Endothelial cell of umbilical vein (primary cell): ENCODE measurements at regions not wholly inside any gene's neighbourhood (a gene's known extent, or its start where the extent isn't known, plus 50 kb on each side); places are given as distances from the start of the nearest gene placed in this dataset.

Source experiments
- BruUV-seq: library from RNA; stranded (reverse); fragments of 400-500 nt; replicated peaks from 2 replicates; lab custom pipeline; 2021; lab: Mats Ljungman, UMichigan
- CTCF ChIA-PET: fragments of 300-600, 350-600 bp; sonication (Branson Sonifier 250); formaldehyde crosslinking; loops from one replicate; lab custom pipeline; 2021; ENCODE audit warnings: antibody characterized with exemption, inconsistent platforms; lab: Charles Lee
- POLR2A ChIA-PET: fragments of 300-600, 350-600 bp; sonication (Branson Sonifier 250); formaldehyde crosslinking; loops from one replicate; lab custom pipeline; 2021; ENCODE audit warnings: antibody characterized with exemption, inconsistent platforms; lab: Charles Lee
- DNase-seq: peaks from one replicate; pipeline ENCODE4 v3.0.0-alpha.2; 2011; ENCODE audit warnings: low read depth, low spot score
- FAIRE-seq: peaks from 2 replicates; lab custom pipeline; 2011; peaks lifted over from hg19 to GRCh38; lab: Jason Lieb, UNC
- H2AFZ ChIP-seq: 2 replicates; pipeline ENCODE4 v1.6.0; 2012; ENCODE audit warnings: low read depth, low read length, control low read depth, inconsistent platforms
- H3K27ac ChIP-seq: 2 replicates; pipeline ENCODE4 v1.5.1; 2011; ENCODE audit warnings: low read depth, mild to moderate bottlenecking, control low read depth, low read length, moderate library complexity; ENCODE audit not compliant: insufficient read depth
- H3K27me3 ChIP-seq, 2 experiments: 2 replicates each; pipeline versions ENCODE4 v1.6.0 to v1.6.1; 2011; ENCODE audit warnings: low read length in 2 of 2, mixed read lengths in 1 of 2; ENCODE audit not compliant: control insufficient read depth in 2 of 2, insufficient read depth in 2 of 2
- H3K36me3 ChIP-seq, 2 experiments: 2 replicates in 1 of 2; 3 replicates in 1 of 2; pipeline ENCODE4 v1.5.1; 2011; ENCODE audit warnings: low read length in 2 of 2, mild to moderate bottlenecking in 1 of 2, moderate library complexity in 1 of 2; ENCODE audit not compliant: control insufficient read depth in 2 of 2, insufficient read depth in 2 of 2; ENCODE audit errors: extremely low read depth in 1 of 2
- H3K4me1 ChIP-seq: 3 replicates; pipeline ENCODE4 v1.5.1; 2011; ENCODE audit warnings: mild to moderate bottlenecking, low read length; ENCODE audit not compliant: control insufficient read depth, insufficient read depth; ENCODE audit errors: extremely low read depth
- H3K4me2 ChIP-seq: 2 replicates; pipeline ENCODE4 v1.6.1; 2011; ENCODE audit warnings: low read length, control low read depth, mixed read lengths; ENCODE audit not compliant: insufficient read depth
- H3K4me3 ChIP-seq, 3 experiments: fragments of 200-600 bp in 1 of 3; sonication (generic), shearing (Covaris generic) in 1 of 3; replicated peaks in 1 of 3; 2 replicates each; pipeline ENCODE4 v1.5.1; 2011 to 2016; ENCODE audit warnings: control low read depth in 3 of 3, low read length in 3 of 3, mild to moderate bottlenecking in 2 of 3, inconsistent platforms in 1 of 3, low read depth in 1 of 3, moderate library complexity in 1 of 3; ENCODE audit not compliant: insufficient read depth in 1 of 3
- H3K79me2 ChIP-seq: 2 replicates; pipeline ENCODE4 v1.6.0; 2012; ENCODE audit warnings: low read length, inconsistent platforms; ENCODE audit not compliant: control insufficient read depth, insufficient read depth
- H3K9ac ChIP-seq: replicated peaks from 2 replicates; pipeline ENCODE3; 2011; ENCODE audit warnings: low read length, control low read depth; ENCODE audit not compliant: insufficient read depth; ENCODE audit errors: extremely low read depth
- H3K9me1 ChIP-seq: replicated peaks from 3 replicates; pipeline ENCODE4 v1.6.0; 2011; ENCODE audit warnings: mild to moderate bottlenecking, low read length; ENCODE audit not compliant: control insufficient read depth, insufficient read depth; ENCODE audit errors: extremely low read depth
- H3K9me3 ChIP-seq: replicated peaks from 2 replicates; pipeline ENCODE4 v1.5.1; 2012; ENCODE audit warnings: low read length, inconsistent platforms; ENCODE audit not compliant: control insufficient read depth, insufficient read depth
- H4K20me1 ChIP-seq: replicated peaks from 2 replicates; pipeline ENCODE3; 2011; ENCODE audit warnings: mild to moderate bottlenecking, low read length; ENCODE audit not compliant: control insufficient read depth, insufficient read depth; ENCODE audit errors: extremely low read depth
- EZH2 ChIP-seq: IDR thresholded peaks from 2 replicates; pipeline ENCODE4 v1.6.1; 2012; ENCODE audit warnings: borderline replicate concordance, low read depth, mild to moderate bottlenecking, moderate library complexity, low read length, inconsistent platforms; ENCODE audit not compliant: severe bottlenecking
- FOS ChIP-seq: IDR thresholded peaks from 2 replicates; pipeline ENCODE4 v1.6.1; 2011; ENCODE audit warnings: mild to moderate bottlenecking, low read length, moderate library complexity, borderline replicate concordance; ENCODE audit not compliant: insufficient read depth
- GATA2 ChIP-seq: IDR thresholded peaks from 2 replicates; pipeline ENCODE4 v1.7.0; 2011; ENCODE audit warnings: low read depth, mild to moderate bottlenecking, moderate library complexity, mixed read lengths, low read length; ENCODE audit not compliant: insufficient read length, insufficient read depth
- JUN ChIP-seq: IDR thresholded peaks from 2 replicates; pipeline ENCODE4 v1.6.1; 2011; ENCODE audit warnings: borderline replicate concordance, low read depth; ENCODE audit not compliant: insufficient read length, insufficient read depth
- MAX ChIP-seq: IDR thresholded peaks from 2 replicates; pipeline ENCODE4 v1.6.1; 2011; ENCODE audit not compliant: insufficient read depth, insufficient read length
- MYC ChIP-seq: IDR thresholded peaks from one replicate; pipeline ENCODE4 v1.6.1; 2011; ENCODE audit warnings: mild to moderate bottlenecking, low read depth, low read length
- POLR2A ChIP-seq: IDR thresholded peaks from 2 replicates; pipeline ENCODE4 v1.6.1; 2012; ENCODE audit warnings: low read depth, mild to moderate bottlenecking, control low read depth, low read length
- POLR2AphosphoS5 ChIP-seq: IDR thresholded peaks from 2 replicates; pipeline ENCODE4 v1.6.1; 2012; ENCODE audit warnings: low read depth, mild to moderate bottlenecking, control low read depth, low read length, moderate library complexity; ENCODE audit not compliant: insufficient read depth
- dilution Hi-C: fragments of 300-500 bp; cut with MboI; formaldehyde crosslinking; loops from one replicate; pipeline ENCODE4 v1.15.0; 2019; ENCODE audit warnings: low sequenced_read_pairs; ENCODE audit not compliant: extremely low pct_ligation_motif_present
- intact Hi-C: fragments of 100-400 bp; cut with micrococcal nuclease; formaldehyde crosslinking; loops from one replicate; pipeline ENCODE4 v1.10.0; 2022
- TF ChIP-seq, protein P1 (sequence below), 2 donors: IDR thresholded peaks; 1 replicate in 1 of 2; 2 replicates in 1 of 2; pipeline ENCODE4 v1.5.1; 2011; ENCODE audit warnings: low read length in 2 of 2, mild to moderate bottlenecking in 2 of 2, moderate library complexity in 2 of 2, control low read depth in 1 of 2, inconsistent platforms in 1 of 2, low read depth in 1 of 2; ENCODE audit not compliant: insufficient read depth in 1 of 2; ENCODE audit errors: extremely low read depth in 1 of 2

DNA sequence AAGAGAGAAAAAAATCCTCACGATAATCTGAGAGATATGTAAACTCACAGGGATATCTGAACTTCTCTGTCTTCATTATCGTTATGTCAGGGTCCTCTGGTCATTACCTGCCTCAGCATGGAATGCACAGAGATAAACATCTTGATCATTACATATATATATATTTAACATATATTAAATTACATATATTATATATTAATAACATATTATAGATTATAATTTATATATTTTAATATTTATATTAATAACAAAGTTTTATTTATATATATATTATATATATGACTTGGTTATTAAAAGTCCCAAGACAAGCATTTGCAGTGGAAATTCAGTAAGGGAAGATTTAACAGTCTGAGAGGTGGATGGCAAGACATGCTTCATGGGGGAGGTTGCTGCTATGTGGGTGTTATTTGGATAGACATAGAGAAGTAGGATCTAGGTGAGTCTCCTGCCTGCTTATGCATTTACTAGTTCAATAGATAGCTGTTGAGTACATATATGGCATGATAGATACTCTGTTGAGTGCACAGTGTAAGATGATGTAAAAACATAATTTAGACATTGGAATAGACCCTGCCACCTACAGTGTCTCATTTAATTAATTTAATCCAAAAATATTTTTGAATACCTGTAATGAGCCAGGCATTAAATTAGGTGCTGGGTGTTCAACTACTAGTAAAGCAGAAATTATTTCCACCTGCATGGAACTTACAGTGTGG, 255.2 kb downstream of the RAD51AP2 start:
- H3K4me3 ChIP-seq, result no peak overlapping the region
- dilution Hi-C loops, result no loop called here

More for the DNA sequence above, 255.2 kb downstream of the RAD51AP2 start:
- CTCF ChIA-PET, result no interaction called here
- no peaks in the 10 kb centered on the region for H3K27me3 ChIP-seq
- no peak for TF ChIP-seq POLR2AphosphoS5
- no peak for TF ChIP-seq GATA2
- TF ChIP-seq MAX, result no peak
- no peak for TF ChIP-seq JUN
- no peak for TF ChIP-seq MYC
- no peak for TF ChIP-seq EZH2
- no peak for TF ChIP-seq POLR2A
- TF ChIP-seq, protein P1, sequence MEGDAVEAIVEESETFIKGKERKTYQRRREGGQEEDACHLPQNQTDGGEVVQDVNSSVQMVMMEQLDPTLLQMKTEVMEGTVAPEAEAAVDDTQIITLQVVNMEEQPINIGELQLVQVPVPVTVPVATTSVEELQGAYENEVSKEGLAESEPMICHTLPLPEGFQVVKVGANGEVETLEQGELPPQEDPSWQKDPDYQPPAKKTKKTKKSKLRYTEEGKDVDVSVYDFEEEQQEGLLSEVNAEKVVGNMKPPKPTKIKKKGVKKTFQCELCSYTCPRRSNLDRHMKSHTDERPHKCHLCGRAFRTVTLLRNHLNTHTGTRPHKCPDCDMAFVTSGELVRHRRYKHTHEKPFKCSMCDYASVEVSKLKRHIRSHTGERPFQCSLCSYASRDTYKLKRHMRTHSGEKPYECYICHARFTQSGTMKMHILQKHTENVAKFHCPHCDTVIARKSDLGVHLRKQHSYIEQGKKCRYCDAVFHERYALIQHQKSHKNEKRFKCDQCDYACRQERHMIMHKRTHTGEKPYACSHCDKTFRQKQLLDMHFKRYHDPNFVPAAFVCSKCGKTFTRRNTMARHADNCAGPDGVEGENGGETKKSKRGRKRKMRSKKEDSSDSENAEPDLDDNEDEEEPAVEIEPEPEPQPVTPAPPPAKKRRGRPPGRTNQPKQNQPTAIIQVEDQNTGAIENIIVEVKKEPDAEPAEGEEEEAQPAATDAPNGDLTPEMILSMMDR (IDR thresholded peaks at IDR 0.05; ENCODE audit: extremely low read depth in 1 of 2, insufficient read depth in 1 of 2, low read depth in 1 of 2, low read length in 2 of 2), result no peak
- no peak for TF ChIP-seq FOS
- no peaks in the 10 kb centered on the region for H3K36me3 ChIP-seq
- no peaks in the 10 kb centered on the region for H3K9me1 ChIP-seq
- POLR2A ChIA-PET, result no interaction called here
- no peak for FAIRE-seq
- H3K79me2 ChIP-seq, result no peaks in the 10 kb centered on the region
- H2AFZ ChIP-seq, result no peak overlapping the region
- BruUV-seq, result no TSS peak
- H3K27ac ChIP-seq, result no peak overlapping the region
- intact Hi-C loops, result no loop called here
- H3K9me3 ChIP-seq, result no peaks in the 10 kb centered on the region
- H3K4me2 ChIP-seq, result no peak overlapping the region
- no peak for DNase-seq
- no peaks in the 10 kb centered on the region for H3K4me1 ChIP-seq
- H4K20me1 ChIP-seq, result no peaks in the 10 kb centered on the region
- H3K9ac ChIP-seq, result no peak overlapping the region
